GM18861 (cell line): ENCODE measurements at regions not wholly inside any gene's neighbourhood (a gene's known extent, or its start where the extent isn't known, plus 50 kb on each side); places are given as distances from the start of the nearest gene placed in this dataset.

Experiments
- ATAC-seq: cut with Tn5 transposase; IDR thresholded peaks from one replicate; pipeline ENCODE4 v1.9.1; 2021; ENCODE audit not compliant: unreplicated experiment

DNA sequence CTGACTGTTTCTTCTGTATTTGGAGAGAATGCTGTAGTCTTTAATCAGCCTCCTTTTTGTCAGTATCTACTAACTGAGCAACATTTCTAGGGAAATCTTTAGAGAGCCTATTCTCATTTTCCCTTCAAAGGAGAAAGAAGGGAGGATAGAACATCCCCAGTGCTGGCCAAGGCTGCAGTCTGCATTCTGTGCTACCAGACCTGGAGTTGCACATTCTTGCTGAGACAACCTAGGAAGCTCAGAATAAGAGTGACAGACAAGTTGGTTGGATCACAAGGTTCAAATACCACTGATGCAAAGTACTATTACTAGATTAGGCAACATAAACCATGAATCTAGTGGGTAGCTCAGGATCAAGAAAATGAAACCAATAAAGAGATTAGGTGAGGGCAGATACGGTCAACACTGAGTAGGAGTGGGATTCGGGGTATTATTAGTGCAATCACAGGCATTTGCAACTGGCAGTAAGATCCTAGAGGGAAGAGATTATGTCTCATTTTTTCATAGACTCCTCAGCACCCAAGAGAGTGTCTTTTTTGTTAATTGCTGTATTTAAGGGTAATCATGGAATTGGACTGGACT lies 213.5 kb upstream of the FAM83B start:
- ATAC-seq: no peak

GRCh38 chr6:54633601-54634000 lies 213.0 kb upstream of the FAM83B start:
- no peak for ATAC-seq

- ATAC-seq: no peak
Measured at GRCh38 chr6:54640911-54641310, 205.7 kb upstream of the FAM83B start.

- no peak for ATAC-seq
Measured at GRCh38 chr6:54646069-54646950, 200.3 kb upstream of the FAM83B start.

GRCh38 chr6:54646951-54647664 lies 199.5 kb upstream of the FAM83B start:
- ATAC-seq: no peak

- no peak for ATAC-seq
Measured at GRCh38 chr6:54654381-54654780, 192.2 kb upstream of the FAM83B start.

DNA sequence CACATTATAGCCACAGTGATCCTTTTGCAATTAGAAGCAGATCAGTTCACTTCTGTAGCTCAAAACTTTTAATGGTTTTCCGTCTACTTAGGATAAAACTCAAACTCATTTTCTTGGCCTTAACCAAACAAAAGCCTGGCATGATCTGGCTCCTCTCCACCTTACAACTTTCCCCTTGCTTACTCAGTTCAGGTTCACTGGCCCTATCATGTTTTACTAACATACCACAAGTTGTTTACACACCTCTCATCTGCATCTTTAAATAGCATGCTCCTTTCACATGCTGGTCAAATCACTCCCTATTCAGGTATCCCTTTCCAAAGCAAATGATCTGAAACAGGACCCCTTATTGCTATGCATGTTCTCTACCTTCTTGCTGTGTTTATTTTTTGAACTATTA lies 191.4 kb upstream of the FAM83B start:
- ATAC-seq: no peak

- ATAC-seq: no peak
Measured at GRCh38 chr6:54665278-54665677, 181.3 kb upstream of the FAM83B start.

- ATAC-seq: no peak
Measured at GRCh38 chr6:54680531-54680930, 166.0 kb upstream of the FAM83B start.

- ATAC-seq: no peak
Measured at GRCh38 chr6:54681267-54681666, 165.3 kb upstream of the FAM83B start.

DNA sequence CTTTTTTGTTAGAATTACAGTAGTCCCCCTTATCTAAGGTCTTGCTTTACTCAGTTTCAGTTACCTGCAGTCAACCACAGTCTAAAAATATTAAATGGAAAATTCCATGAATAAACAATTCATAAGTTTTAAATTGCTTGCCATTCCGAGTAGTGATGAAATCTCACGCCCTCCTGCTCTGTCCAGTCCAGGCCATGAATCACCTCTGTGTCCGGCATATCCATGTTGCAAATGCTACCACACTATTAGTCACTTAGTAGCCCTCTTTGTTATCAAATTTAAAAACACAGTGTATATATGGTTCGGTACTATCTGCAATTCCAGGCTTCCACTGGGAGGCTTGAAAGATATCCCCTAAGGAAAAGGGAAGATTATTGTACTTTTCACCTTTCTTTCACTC lies 164.6 kb upstream of the FAM83B start:
- ATAC-seq: no peak

DNA sequence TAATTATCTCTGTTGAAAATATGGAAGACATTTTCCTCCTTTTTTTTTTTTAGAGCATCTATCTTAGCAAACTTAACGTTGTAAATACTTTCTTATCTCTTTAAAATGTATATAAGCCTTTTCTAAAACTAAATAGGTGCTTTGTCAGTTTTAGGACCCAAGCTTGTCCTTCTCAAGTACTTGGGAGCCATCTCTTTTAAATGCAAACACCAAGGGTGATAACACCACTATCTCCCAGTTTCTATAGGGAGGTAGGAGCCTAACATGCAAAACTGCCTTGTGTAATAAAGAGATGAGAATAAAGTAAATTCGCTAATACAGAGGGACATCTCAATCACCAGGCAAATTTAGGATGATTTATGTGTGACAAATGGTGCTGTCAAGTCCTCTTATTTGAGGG lies 157.0 kb upstream of the FAM83B start:
- no peak for ATAC-seq

- ATAC-seq: no peak
Measured at GRCh38 chr6:54690596-54690995, 156.0 kb upstream of the FAM83B start.

- no peak for ATAC-seq
Measured at GRCh38 chr6:54694928-54695532, 151.5 kb upstream of the FAM83B start.

GRCh38 chr6:54695815-54696214 lies 150.8 kb upstream of the FAM83B start:
- no peak for ATAC-seq

GRCh38 chr6:54697424-54697823 lies 149.1 kb upstream of the FAM83B start:
- ATAC-seq: no peak

DNA sequence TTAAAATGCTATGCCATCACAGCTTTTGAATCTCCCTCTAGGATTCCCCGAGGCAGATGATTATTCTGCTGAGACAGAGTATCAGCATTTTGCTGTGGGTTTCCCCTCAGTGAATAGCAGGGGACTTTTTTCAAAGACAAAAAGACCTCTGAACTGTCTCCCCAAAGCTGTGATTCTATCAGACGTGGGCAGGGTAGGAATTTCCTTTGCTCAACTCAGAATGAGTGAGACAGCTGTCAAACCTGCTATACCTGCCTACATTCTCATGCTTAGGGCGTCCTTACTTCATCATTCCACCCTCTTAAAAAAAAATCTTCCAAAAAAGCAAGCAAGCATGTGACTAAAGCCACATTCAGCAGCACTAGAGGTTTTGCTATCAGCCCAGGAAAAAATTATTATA lies 147.6 kb upstream of the FAM83B start:
- peak; percentile 59 for ATAC-seq

DNA sequence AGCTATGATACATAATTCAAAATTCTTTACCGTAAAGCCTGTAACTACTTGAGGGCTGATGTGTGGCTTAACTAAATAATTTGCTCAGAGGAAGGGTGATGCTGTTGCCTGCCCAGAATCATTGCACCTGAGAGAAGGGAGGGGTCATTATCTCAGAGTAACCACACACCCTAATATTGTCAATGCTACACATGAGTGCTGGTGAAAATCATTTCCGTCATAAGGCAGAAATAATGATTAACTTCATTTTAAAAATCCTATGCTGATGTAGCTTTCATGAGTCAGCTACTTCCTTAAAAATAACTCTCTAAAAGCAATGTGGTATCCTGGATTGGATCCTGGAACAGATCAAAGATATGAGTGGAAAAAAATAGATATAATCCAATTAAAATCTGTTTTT lies 146.4 kb upstream of the FAM83B start:
- no peak for ATAC-seq

GRCh38 chr6:54702772-54703171 lies 143.8 kb upstream of the FAM83B start:
- no peak for ATAC-seq

DNA sequence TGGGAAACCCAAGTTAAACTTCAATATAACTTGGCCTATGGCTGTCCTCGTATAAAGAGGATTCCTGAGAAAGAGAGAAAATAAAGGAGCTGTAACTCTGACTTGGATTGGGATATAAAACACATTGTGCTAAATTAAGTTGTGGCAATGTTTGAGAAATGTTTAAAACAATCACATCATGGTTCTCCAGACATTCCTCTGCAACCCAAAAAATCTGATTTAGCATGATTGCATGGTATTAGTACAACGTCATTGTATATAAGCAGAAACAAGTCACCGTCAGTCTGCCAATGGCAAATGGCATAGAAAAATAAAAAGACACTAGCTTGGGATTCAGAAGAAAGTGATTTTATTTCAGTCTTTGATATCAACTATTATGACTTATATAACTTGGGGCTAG lies 140.2 kb upstream of the FAM83B start:
- ATAC-seq: no peak

DNA sequence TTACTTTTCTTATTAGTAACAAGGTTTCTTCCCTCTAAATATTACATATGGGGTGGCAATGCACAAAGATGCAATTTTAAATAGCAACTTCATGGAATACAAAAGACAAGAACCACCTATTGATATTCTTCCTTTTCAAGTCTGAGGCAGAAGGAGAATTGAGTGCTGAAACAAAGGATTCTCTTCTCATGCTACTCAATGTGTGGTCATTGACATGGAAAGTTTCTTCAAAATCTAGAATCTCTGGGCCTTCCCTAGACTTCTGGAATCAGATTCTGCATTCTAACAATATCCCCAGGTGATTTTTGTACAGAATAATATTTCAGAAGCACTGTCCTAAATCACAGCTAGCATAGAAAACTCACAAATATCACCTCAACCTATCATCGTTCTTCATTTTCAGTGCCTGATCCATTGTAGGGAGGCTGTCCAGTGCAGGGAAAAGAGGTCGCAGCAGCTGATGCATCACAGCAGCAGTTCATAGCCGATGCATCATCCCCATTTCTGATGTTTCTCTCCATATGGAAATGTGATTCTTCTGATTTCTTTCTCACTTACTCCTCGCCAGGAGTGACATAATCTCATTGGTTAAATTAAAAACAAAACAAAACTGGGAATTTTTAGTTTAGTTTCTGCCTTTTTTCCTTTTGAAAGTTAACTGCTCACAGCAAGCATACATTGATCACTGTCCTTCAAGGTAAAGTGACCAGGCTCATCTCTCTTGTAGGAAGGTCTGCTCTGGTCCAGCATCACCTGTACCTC lies 139.5 kb upstream of the FAM83B start:
- ATAC-seq: no peak
